GM18498 (cell line): ENCODE measurements at regions not wholly inside any gene's neighbourhood (a gene's known extent, or its start where the extent isn't known, plus 50 kb on each side); places are given as distances from the start of the nearest gene placed in this dataset.

ENCODE experiments used
- ATAC-seq: cut with Tn5 transposase; IDR thresholded peaks from one replicate; pipeline ENCODE4 v1.9.1; 2021; ENCODE audit warnings: mild to moderate bottlenecking, moderate library complexity; ENCODE audit not compliant: unreplicated experiment

- no peak for ATAC-seq
Measured at GRCh38 chr22:49086606-49087157, 741.0 kb downstream of the BRD1 start.

- no peak for ATAC-seq
Measured at GRCh38 chr22:49086181-49086580, 741.5 kb downstream of the BRD1 start.

GRCh38 chr22:49084206-49084605, 743.5 kb downstream of the BRD1 start:
- no peak for ATAC-seq

GRCh38 chr22:49083607-49084006, 744.1 kb downstream of the BRD1 start:
- ATAC-seq = no peak

- ATAC-seq = no peak
Measured at GRCh38 chr22:49082451-49082850, 745.2 kb downstream of the BRD1 start.

GRCh38 chr22:49081926-49082325, 745.7 kb downstream of the BRD1 start:
- ATAC-seq = no peak

GRCh38 chr22:49081261-49081666, 746.4 kb downstream of the BRD1 start:
- ATAC-seq = no peak

GRCh38 chr22:49080631-49081030, 747.0 kb downstream of the BRD1 start:
- ATAC-seq = no peak

GRCh38 chr22:49079743-49080500, 747.8 kb downstream of the BRD1 start:
- ATAC-seq = no peak

- ATAC-seq = no peak
Measured at GRCh38 chr22:49079027-49079725, 748.5 kb downstream of the BRD1 start.

GRCh38 chr22:49078076-49078710, 749.5 kb downstream of the BRD1 start:
- no peak for ATAC-seq

- no peak for ATAC-seq
Measured at GRCh38 chr22:49077586-49077985, 750.1 kb downstream of the BRD1 start.

GRCh38 chr22:49077036-49077393, 750.7 kb downstream of the BRD1 start:
- ATAC-seq = no peak

- no peak for ATAC-seq
Measured at GRCh38 chr22:49076300-49077035, 751.2 kb downstream of the BRD1 start.

GRCh38 chr22:49075150-49075549, 752.5 kb downstream of the BRD1 start:
- no peak for ATAC-seq

GRCh38 chr22:49073873-49074417, 753.7 kb downstream of the BRD1 start:
- ATAC-seq = no peak

GRCh38 chr22:49072996-49073645, 754.6 kb downstream of the BRD1 start:
- ATAC-seq = no peak

- ATAC-seq = no peak
Measured at GRCh38 chr22:49070501-49070900, 757.2 kb downstream of the BRD1 start.

GRCh38 chr22:49068861-49069500, 758.7 kb downstream of the BRD1 start:
- ATAC-seq = no peak

- ATAC-seq = no peak
Measured at GRCh38 chr22:49067504-49067903, 760.2 kb downstream of the BRD1 start.
